HG03064 (cell line): ENCODE measurements at regions not wholly inside any gene's neighbourhood (a gene's known extent, or its start where the extent isn't known, plus 50 kb on each side); places are given as distances from the start of the nearest gene placed in this dataset.
"Not testable (repeated sequence)": the region's sequence is repeated elsewhere in the genome, so short reads cannot be mapped to it uniquely, and the experiment has no call there.

Experiments
- ATAC-seq: cut with Tn5 transposase; IDR thresholded peaks from one replicate; pipeline ENCODE4 v1.9.1; 2021; ENCODE audit warnings: low read depth; ENCODE audit not compliant: unreplicated experiment

DNA sequence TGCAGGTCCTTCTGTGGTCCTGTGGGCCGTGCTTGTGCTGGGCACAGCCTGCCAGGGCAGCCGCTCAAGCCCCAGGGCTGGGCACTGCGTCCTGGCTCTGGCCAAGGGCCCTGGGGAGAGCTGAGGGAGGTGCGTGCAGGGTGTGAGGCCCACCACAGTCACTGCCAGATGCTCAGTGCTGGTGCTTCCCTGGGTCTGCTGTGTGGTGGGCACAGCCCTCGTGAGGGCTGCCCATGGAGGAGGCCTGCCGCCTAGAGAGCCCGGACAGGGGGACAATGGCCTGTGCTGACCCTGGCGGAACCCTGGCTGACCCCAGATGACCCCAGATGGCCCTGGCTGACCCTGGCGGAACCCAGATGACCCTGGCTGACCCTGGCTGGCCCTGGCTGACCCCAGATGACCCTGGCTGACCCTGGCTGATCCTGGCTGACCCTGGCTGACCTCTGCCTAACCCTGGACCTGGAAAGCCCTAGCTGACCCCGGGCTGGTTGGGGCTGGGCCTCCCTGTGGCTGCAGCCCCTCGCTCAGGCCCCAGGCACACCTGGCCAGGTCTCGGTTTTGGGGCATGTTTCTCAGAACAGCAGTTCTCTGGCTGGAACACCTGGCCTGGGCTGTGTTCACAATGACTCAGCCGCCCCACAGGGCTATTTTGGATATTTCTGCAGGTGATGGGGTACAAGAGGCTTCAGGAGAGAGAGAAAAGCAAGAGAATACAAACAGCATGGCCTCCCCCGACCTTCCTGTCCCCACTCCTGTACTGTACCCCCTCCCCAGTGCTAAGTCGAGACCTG is 55.4 kb downstream of the TMEM121 start:
- no peak for ATAC-seq

DNA sequence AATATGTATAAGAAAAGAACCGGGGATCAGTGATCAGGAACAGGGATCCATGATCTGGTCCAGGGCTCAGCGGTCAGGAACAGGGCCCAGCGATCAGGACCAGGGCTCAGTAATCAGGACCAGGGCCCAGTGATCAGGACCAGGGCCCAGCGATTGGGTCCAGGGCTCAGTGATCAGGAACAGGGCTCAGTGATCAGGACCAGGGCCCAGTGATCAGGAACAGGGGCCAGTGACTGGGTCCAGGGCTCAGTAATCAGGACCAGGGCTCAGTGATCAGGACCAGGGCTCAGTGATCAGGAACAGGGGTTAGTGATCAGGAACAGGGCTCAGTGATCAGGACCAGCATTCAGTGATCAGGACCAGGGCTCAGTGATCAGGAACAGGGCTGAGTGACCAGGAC is 56.3 kb downstream of the TMEM121 start:
- ATAC-seq = no peak

DNA sequence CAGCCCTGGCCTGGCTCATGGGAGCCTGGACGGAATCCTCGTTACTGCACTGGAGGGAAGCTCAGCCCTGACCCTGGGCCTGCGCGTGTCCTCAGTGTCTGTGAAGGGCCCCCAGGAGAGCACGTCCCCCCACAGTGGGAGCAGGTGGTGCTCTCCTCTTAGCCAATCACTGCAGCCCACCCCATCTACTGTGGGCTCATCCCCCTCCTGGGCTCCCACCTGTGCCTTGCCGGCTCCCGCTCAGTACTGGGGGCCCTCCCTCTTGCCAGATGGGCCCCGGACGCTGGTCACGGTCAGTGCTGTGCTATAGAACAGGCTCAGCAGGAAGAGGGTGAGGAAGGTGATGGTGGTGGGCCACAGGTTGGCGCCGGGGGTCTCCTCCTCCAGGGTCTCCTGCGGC is 57.5 kb downstream of the TMEM121 start:
- not testable (repeated sequence) for ATAC-seq

DNA sequence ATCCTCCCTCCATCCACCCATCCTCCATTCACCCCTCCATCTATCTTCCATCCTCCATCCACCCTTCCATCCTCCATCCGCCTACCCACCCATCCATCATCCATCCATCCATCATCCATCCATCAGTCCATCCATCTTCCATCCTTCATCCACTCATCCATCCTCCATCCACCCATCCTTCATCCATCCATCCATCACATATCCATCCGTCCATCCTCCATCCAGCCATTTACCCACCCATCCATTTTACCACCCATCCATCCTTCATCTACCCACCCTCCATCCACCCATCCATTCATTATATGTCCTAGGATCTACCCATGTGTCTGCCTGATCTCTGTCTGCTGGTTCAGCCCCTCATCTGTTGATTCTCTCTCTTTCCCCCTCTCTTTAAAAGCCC is 58.9 kb downstream of the TMEM121 start:
- not testable (repeated sequence) for ATAC-seq

- ATAC-seq = not testable (repeated sequence)
Observed at GRCh38 chr14:105585722-105586121, 59.3 kb downstream of the TMEM121 start.

DNA sequence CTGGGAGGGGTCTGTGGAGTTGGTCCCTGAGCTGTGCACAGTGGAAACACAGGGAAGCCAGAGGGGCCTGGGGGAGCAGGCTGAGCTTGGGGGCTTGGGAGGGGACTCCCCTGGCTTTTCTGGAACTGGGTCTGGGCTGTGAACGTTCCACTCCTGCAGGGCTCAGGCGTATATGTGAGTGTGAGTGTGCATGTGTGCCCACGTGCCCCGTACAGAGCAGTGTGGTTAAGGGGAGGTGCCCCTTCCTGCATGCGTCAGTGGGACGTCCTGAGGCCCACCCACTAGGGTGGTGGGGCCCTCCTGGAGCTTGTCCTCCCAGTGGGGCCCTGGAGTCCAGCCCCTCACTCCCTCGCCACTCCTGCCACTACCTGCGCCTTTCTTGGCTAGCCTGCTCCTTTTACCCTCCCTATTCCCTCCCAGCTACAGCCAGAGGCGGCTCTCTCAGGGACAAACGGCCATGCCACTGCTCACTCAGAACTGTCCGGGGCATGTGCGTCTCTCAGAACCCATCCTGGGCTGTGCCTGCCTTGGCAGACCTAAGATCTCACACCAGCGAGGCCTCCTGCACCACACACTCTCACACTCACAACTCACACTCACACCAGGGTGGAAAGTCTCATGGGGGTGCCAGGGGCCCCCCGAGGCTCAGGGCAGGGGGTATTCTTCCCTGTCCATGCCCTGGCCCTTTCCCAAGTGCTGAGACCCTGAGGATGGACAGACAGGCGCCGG is 59.9 kb downstream of the TMEM121 start:
- not testable (repeated sequence) for ATAC-seq

GRCh38 chr14:105587034-105587433 is 60.7 kb downstream of the TMEM121 start:
- not testable (repeated sequence) for ATAC-seq

- ATAC-seq = not testable (repeated sequence)
Observed at GRCh38 chr14:105587482-105588235, 61.3 kb downstream of the TMEM121 start.

- ATAC-seq = no peak
Observed at GRCh38 chr14:105588236-105588860, 62.0 kb downstream of the TMEM121 start.

DNA sequence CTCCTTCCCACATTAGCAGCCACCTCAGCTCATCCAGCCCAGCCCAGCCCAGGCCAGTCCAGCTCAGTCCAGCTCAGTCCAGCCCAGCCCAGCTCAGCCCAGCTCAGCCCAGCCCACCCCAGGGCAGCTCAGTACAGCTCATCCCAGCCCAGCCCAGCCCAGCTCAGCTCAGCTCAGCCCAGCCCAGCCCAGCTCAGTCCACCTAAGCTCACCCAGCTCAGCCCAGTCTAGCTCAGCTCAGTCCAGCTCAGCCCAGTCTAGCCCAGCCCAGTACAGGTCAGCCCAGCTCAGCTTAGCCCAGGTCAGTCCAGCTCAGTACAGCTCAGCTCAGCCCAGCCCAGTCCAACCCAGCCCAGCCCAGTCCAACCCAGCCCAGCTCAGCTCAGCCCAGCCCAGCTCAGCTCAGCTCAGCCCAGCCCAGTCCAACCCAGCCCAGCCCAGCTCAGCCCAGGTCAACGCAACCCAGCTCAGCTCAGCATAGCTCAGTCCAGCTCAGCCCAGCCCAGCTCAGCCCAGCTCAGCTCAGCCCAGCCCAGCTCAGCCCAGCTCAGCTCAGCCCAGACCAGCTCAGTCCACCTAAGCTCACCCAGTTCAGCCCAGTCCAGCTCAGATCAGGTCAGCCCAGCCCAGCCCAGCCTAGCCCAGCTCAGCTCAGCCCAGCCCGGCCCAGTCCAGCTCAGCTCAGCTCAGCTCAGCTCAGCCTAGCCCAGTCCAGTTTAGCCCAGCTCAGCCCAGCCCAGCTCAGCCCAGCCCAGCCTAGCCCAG is 63.0 kb downstream of the TMEM121 start:
- no peak for ATAC-seq

- not testable (repeated sequence) for ATAC-seq
Observed at GRCh38 chr14:105589926-105590185, 63.5 kb downstream of the TMEM121 start.

- no peak for ATAC-seq
Observed at GRCh38 chr14:105591052-105591451, 64.7 kb downstream of the TMEM121 start.

GRCh38 chr14:105591792-105592341 is 65.5 kb downstream of the TMEM121 start:
- ATAC-seq = not testable (repeated sequence)

DNA sequence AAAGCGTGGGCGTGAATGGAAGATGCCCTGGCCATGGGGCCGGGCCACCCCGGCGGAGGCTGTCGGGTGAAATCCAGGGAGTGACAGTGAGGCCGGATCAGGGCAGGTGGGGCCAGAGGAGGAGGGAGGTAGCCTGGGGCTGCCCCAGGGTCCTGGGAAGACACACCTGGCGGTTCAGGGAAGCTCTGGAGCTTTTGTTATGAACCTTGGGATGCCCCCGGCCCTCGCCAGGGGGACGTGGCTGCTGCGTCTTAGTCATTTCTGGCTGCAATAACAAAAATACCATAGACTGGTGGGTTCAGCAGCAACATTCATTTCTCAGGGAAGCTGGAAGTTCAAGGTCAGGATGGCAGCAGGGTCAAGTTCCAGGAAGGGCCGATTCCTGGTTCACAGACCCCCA is 66.3 kb downstream of the TMEM121 start:
- ATAC-seq = not testable (repeated sequence)

- ATAC-seq = not testable (repeated sequence)
Observed at GRCh38 chr14:105595346-105595745, 69.0 kb downstream of the TMEM121 start.

- not testable (repeated sequence) for ATAC-seq
Observed at GRCh38 chr14:105596374-105596773, 70.0 kb downstream of the TMEM121 start.

GRCh38 chr14:105598040-105598763 is 71.8 kb downstream of the TMEM121 start:
- not testable (repeated sequence) for ATAC-seq

GRCh38 chr14:105598925-105599586 is 72.7 kb downstream of the TMEM121 start:
- ATAC-seq = not testable (repeated sequence)
